RPMI8226 (cell line): ENCODE measurements at regions not wholly inside any gene's neighbourhood (a gene's known extent, or its start where the extent isn't known, plus 50 kb on each side); places are given as distances from the start of the nearest gene placed in this dataset.
"Not testable (repeated sequence)": the region's sequence is repeated elsewhere in the genome, so short reads cannot be mapped to it uniquely, and the experiment has no call there.

Source experiments
- DNase-seq: peaks from one replicate; pipeline ENCODE4 v3.0.0-alpha.2; 2015

DNA sequence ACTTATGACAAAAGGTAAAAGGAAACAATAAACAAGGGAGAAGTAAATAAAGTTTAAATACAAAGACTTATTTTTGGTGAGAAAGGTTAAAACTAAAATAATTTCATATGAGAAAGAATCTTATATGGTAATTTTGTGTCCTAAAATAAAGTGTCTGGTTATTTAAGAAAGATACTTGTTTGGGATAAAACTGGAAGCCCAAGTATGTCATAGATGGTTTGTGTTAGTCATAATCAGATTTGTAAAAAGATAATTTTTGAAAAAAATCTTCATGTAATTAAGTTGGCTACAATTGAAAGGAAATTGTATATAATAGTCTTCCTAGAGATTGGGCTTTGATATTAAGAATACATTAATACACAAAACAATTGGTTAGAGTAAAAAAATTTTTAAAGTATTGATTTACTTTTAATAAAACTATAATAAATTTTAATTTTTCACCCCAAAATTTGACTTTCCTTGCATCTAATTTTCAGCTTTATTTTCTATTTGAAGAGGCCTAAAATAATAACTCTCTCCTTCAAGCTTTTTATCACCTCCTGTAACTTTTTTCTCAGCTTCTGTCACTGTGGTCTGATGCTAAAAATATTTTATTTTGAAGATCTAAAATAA lies 315.6 kb downstream of the SLITRK5 start:
- no peak for DNase-seq

DNA sequence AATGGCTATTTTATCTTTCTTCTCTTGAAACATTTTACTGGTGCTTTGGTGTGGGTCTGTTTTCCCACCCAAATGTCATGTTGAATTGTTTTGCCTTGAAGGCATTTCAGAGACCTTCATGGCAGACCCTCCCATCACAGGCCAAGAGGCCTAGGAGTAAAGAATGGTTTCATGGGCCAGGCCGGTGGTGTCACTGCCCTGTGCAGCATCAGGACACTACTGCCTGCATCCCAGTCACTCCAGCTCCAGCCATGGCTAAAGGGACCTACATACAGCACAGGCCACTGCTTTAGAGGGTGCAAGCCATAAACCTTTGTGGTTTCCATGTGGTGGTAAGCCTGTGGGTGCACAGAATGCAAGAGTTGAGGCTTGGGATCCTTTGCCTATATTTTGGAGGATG lies 326.9 kb downstream of the SLITRK5 start:
- no peak for DNase-seq

- no peak for DNase-seq
Observed at GRCh38 chr13:87999240-87999700, 328.1 kb downstream of the SLITRK5 start.

DNA sequence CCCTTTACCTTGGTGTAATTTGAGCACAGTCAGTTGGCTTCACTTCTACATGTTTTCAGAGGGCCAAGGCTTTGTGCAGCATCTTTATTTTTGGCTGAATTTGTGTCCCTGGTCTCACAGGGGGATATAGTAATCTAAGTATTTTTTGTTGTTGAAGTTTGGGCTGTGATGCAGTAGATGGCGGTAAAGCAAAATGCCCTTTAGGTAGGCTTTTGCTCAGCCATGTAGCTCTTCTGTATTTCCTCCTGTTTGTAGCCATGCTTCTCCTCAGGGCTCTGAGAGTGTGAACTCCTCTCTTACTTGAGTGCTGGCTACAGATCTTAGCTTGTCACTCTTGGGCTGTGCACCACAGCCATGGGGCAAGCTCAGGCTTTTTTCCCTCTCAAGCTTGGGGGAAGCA lies 328.6 kb downstream of the SLITRK5 start:
- DNase-seq: peak; percentile 5

GRCh38 chr13:88000239-88000638 lies 329.1 kb downstream of the SLITRK5 start:
- DNase-seq: no peak

GRCh38 chr13:88000787-88001186 lies 329.6 kb downstream of the SLITRK5 start:
- DNase-seq: no peak

- no peak for DNase-seq
Observed at GRCh38 chr13:88005188-88005587, 334.0 kb downstream of the SLITRK5 start.

- DNase-seq: no peak
Observed at GRCh38 chr13:88014527-88014926, 343.4 kb downstream of the SLITRK5 start.

DNA sequence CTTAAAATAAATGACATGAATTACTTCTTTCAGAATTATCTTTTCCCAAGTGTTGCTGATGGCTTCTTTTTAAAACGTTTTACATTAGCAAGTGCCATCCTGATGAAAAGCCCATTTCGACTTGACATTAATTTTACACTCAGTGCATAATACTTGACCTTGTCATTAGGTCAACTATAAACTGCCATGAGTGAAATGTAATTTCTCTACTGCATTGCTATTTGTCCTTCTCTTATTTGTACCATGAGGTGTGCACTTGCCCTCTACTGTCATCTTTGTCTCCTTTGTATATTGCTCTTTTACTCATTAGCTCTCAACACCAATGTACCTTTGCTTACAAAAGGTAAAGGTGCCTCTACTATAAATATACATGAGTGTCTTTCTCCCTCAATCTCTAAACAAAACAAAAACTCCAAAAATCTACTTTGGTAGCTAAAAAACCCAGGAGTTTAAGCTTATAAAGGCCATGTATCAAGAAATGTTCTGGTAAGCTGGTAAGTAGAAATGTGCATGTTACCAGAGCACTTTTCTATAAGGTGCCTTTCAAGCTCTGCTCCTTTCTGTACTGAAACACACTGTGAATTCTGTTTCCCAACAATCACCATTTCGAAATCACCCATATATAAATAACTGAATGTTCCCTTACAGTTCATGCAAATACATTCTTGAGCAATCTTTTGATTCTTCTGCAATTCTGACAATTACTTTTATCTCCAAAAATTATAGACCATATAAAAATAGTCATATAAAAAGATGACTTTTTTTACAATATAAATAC lies 351.4 kb downstream of the SLITRK5 start:
- no peak for DNase-seq

- DNase-seq: no peak
Observed at GRCh38 chr13:88026241-88026640, 355.1 kb downstream of the SLITRK5 start.

DNA sequence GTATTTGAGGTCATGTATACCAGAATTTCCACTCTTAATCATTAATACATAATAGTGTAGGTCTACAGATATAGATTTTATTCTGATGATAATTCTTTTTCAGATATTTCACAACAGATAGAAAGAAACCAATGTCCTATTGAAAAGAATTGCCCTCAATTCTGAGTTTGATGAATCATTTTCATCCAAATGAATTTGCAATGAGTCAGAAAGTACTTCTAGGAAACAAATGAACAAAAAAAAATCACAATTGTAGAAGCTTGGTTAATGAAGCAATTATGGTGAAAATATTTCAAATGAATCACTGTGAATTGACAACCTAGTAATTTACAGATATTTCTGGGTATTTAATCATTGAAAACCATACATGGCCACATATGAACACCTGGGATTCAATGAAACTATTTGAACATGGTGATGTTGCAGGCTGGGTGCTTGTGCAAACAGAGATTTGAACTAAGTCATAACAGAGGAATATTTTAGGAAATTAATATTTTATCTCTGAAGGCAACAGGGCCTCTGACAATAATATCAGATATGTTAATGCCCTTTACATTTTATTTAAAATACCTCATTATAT lies 360.9 kb downstream of the SLITRK5 start:
- DNase-seq: no peak

- not testable (repeated sequence) for DNase-seq
Observed at GRCh38 chr13:88036205-88036604, 365.0 kb downstream of the SLITRK5 start.

DNA sequence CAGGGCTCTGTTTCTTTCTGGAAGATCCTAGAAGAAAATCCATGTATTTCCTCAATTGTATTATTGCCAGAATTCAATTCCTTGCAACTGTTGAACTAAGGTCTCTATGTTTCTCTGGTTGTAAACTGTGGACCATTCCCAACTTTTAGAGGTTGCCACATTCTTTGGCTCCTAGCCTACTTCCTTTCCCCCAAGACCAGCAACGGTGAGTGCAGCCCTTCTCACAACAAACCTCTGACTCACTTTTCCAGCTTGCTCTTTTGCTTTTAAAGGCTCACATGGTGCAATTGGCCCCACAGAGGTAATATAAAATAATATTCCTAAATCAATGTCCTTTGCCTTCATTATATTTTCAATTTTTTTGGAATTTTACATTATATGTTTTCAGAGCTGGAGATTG lies 371.3 kb downstream of the SLITRK5 start:
- DNase-seq: no peak

GRCh38 chr13:88051746-88052482 lies 380.7 kb downstream of the SLITRK5 start:
- no peak for DNase-seq

GRCh38 chr13:88063741-88064140 lies 392.6 kb downstream of the SLITRK5 start:
- no peak for DNase-seq

DNA sequence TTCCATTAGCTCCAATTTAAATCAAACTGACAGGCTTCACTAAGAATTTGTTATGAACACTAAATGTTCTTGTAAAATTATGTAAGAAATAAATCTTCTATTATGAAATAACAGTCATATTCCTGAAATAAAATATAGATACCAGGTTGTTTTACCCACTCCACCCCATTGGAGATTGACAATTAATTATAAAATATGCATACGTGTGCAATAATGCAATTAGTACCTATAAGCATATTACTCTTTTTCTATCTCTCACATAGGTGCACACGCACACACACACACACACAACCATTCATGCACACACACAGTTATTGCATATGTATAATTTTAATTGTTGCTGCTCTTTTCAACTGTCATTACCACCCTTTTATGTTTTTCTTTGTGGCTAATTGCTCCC lies 395.7 kb downstream of the SLITRK5 start:
- DNase-seq: no peak

DNA sequence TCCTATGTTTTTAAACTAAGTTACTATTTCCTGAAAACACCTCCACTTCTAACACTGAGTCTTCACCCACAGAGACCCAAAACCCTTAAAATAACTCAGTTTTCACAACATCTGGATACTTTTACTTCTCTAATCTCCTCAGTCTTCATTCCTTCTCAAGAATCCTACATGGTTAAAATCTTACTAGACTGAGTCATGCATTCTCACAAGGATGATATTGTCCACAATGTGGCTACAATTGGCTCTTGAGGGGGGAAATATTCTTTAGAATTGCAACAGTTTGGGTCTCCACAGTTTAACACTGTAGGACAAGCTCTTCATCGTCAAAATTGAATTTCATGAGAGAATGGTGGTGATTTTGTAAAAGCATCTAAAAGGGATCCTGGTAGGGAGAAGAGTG lies 397.1 kb downstream of the SLITRK5 start:
- DNase-seq: no peak

DNA sequence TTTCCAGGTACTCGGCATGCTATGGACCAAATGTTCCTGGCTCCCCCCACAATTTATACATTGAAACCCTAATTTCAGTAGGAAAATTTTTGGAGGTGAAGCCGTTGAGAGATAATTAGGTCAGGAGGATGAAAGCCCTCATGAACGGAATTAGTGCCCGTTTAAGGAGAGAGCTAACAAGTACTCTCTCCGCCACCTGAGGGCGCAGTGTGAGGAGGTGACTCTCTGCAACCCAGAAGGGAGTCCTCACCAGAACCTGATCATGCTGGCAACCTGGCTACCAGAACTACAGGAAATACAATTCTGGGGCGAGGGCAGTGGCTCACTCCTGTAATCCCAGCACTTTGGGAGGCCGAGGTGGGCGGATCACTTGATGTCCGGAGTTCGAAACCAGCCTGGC lies 397.8 kb downstream of the SLITRK5 start:
- DNase-seq: peak; percentile 9

- DNase-seq: no peak
Observed at GRCh38 chr13:88071371-88071770, 400.2 kb downstream of the SLITRK5 start.

DNA sequence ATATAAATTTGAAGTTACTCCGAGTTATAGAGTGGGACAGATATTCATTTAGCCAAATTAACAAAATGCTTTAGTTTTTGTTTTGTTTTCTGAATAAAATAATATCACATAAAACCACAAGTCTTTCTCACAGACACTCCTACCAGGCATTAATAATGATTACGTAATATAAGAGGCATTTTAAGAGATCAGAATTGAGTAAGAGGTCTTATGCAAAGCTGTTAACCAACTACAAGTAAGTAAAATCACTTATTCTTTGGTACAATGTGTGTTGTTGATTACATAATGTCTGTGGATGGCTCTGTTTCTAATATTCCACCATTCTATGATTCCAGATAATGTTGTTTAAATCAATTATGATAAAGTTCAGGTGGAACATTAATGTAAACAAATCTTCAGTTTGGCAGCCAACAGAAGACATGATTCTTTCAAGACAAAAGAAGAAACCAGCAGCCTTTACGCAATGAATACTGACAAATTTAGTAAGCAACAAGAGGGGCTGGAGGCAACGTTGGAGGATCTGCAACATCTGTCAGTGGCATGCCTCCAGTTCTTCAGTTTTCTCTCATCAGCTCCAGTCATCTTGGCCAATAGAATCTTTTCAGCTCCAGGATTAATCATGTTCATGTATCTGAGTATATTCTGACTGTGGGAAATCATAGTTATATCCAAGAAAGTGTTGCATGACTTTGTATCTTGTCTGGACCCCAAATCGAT lies 403.8 kb downstream of the SLITRK5 start:
- no peak for DNase-seq

GRCh38 chr13:88085036-88085435 lies 413.9 kb downstream of the SLITRK5 start:
- no peak for DNase-seq

DNA sequence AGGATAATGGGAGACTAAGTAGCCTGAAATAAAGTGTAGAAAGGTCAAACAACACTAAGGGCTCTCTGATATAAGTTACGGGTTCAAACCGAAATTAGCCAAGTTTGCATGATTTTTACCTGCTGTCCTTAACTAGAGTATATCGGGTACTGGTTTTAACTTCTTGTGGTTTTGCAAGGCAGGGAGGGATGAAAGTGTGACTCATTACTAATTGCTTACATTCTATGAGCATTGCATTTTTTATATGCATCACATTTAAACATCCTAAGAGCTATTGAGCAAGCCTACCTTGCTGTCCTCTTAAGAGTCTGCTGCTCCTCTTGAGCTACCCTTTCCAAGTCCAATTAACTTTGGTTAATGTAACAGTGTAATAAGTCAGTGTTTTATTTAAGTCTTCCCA lies 415.4 kb downstream of the SLITRK5 start:
- DNase-seq: peak; percentile 39

GRCh38 chr13:88097541-88097940 lies 426.4 kb downstream of the SLITRK5 start:
- no peak for DNase-seq
